G401.6 (cell line): ENCODE measurements at regions not wholly inside any gene's neighbourhood (a gene's known extent, or its start where the extent isn't known, plus 50 kb on each side); places are given as distances from the start of the nearest gene placed in this dataset.

Experiments used
- FAIRE-seq: peaks from 2 replicates; lab custom pipeline; 2012; peaks lifted over from hg19 to GRCh38; lab: Jason Lieb, UNC

GRCh38 chrX:40164751-40165150 is 67.0 kb upstream of the BCOR start:
- FAIRE-seq: no peak

GRCh38 chrX:40158036-40158706 is 60.4 kb upstream of the BCOR start:
- no peak for FAIRE-seq

- FAIRE-seq: peak; percentile 72
Observed at GRCh38 chrX:40157228-40158035, 59.7 kb upstream of the BCOR start.

GRCh38 chrX:40156470-40157227 is 58.9 kb upstream of the BCOR start:
- FAIRE-seq: no peak

- no peak for FAIRE-seq
Observed at GRCh38 chrX:40155589-40156469, 58.1 kb upstream of the BCOR start.

GRCh38 chrX:40154853-40155588 is 57.3 kb upstream of the BCOR start:
- FAIRE-seq: no peak

- no peak for FAIRE-seq
Observed at GRCh38 chrX:40154250-40154852, 56.6 kb upstream of the BCOR start.

GRCh38 chrX:40153345-40154249 is 55.8 kb upstream of the BCOR start:
- FAIRE-seq: no peak

- no peak for FAIRE-seq
Observed at GRCh38 chrX:40152741-40153344, 55.1 kb upstream of the BCOR start.

GRCh38 chrX:40152173-40152711 is 54.5 kb upstream of the BCOR start:
- FAIRE-seq: no peak

GRCh38 chrX:40151211-40152172 is 53.7 kb upstream of the BCOR start:
- FAIRE-seq: no peak

GRCh38 chrX:40150503-40150902 is 52.7 kb upstream of the BCOR start:
- no peak for FAIRE-seq

- FAIRE-seq: no peak
Observed at GRCh38 chrX:40149286-40150175, 51.8 kb upstream of the BCOR start.

GRCh38 chrX:40148385-40149285 is 50.9 kb upstream of the BCOR start:
- FAIRE-seq: no peak

- no peak for FAIRE-seq
Observed at GRCh38 chrX:40147971-40148370, 50.2 kb upstream of the BCOR start.
